ENCODE measurements at regions not wholly inside any gene's neighbourhood (a gene's known extent, or its start where the extent isn't known, plus 50 kb on each side); places are given as distances from the start of the nearest gene placed in this dataset.

DNA sequence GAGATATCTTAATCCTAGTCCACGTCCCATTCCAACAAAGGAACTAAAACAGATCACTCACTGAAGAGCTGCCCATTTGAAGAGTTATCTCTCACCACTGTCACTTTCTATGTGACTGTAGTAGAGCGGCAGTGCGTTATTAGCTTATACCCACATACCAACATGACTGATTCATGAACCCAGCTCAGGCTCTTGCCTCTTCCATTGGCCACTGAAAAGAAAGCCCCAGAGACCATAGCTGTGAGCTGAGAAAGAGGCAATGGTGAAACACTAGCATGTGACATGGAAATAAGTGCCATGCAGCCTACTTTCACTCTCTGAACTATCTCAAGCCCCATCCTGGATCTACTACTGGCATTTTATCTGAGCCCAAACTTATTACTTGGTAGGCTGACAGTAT, 151.7 kb upstream of the MOCS2 start:
- Histone ChIP-seq H3K9me3 (ENCODE audit: insufficient read depth, low read depth) (no peaks in the 10 kb centered on the region), H3K27me3 (ENCODE audit: insufficient read depth, low read depth) (no peaks in the 10 kb centered on the region), H3K4me3 (no peak overlapping the region), H3K36me3 (ENCODE audit: low read depth) (no peaks in the 10 kb centered on the region), H3K4me1 (replicated peaks; ENCODE audit: insufficient read depth) (no peaks in the 10 kb centered on the region), H3K4me2 (no peak overlapping the region), H3K9me2 (ENCODE audit: insufficient read depth) (no peaks in the 10 kb centered on the region), H4K20me1 (ENCODE audit: insufficient read depth) (no peaks in the 10 kb centered on the region), H2AFZ (no peak overlapping the region), H3K79me2 (ENCODE audit: low read depth) (no peaks in the 10 kb centered on the region), H3K27ac (no peak overlapping the region), H3F3A (ENCODE audit: insufficient read depth, low read depth) (no peaks in the 10 kb centered on the region)
- CTCF ChIA-PET, result no interaction called here
- no TSS peak for BruUV-seq (replicated peaks)
- DNase-seq, result no peak
- POLR2A ChIA-PET (ENCODE audit: unreplicated experiment), result no interaction called here
- no peak for TF ChIP-seq EZH2 (IDR thresholded peaks at IDR 0.05; ENCODE audit: low read depth)
- TF ChIP-seq, protein P1, sequence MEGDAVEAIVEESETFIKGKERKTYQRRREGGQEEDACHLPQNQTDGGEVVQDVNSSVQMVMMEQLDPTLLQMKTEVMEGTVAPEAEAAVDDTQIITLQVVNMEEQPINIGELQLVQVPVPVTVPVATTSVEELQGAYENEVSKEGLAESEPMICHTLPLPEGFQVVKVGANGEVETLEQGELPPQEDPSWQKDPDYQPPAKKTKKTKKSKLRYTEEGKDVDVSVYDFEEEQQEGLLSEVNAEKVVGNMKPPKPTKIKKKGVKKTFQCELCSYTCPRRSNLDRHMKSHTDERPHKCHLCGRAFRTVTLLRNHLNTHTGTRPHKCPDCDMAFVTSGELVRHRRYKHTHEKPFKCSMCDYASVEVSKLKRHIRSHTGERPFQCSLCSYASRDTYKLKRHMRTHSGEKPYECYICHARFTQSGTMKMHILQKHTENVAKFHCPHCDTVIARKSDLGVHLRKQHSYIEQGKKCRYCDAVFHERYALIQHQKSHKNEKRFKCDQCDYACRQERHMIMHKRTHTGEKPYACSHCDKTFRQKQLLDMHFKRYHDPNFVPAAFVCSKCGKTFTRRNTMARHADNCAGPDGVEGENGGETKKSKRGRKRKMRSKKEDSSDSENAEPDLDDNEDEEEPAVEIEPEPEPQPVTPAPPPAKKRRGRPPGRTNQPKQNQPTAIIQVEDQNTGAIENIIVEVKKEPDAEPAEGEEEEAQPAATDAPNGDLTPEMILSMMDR (conservative IDR thresholded peaks at IDR 0.05), result no peak
- intact Hi-C loops (cut with micrococcal nuclease; ENCODE audit: unreplicated experiment), result loop anchor here (5.0 kb wide), 3 partner anchors 171 to 956 kb away; no protein-coding TSS in a partner anchor

DNA sequence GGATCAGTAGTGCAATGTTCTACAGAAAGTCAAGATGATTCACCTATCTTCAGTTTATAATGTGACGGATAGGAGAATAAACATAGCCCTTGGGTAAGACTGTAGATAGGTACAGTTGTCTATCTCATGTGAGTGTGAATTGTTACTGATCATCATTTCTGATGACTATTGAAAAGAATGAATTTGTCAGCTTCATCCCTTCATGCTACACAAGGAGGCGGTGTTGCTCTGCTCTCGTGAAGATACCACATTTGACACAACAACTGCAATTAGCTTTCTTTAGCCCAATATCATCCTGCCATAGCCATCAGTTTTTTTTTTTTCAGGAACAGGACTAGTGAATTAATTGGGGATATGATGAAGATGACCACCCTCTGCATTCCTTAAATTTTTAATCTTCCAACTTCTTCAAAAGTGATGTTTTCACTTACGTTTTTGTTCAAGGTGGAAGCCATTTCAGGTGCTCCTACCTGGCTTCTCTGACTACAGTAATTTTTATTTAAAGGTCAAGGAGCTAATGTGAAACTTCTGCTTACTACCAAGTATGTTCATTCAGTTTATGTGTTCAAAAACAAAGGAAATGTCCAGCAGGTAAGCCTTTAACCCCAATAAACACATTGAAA, 152.9 kb upstream of the MOCS2 start:
- TF ChIP-seq, protein P1 (conservative IDR thresholded peaks at IDR 0.05), result peak; percentile 69
- no peak for TF ChIP-seq EZH2 (IDR thresholded peaks at IDR 0.05; ENCODE audit: low read depth)
- Histone ChIP-seq H4K20me1 (ENCODE audit: insufficient read depth) (no peaks in the 10 kb centered on the region), H3K79me2 (ENCODE audit: low read depth) (no peaks in the 10 kb centered on the region), H3K9me3 (ENCODE audit: insufficient read depth, low read depth) (no peaks in the 10 kb centered on the region), H3K27ac (no peak overlapping the region), H3K27me3 (ENCODE audit: insufficient read depth, low read depth) (no peaks in the 10 kb centered on the region), H3K4me3 (no peak overlapping the region), H2AFZ (no peak overlapping the region), H3K4me2 (no peak overlapping the region), H3K4me1 (replicated peaks; ENCODE audit: insufficient read depth) (no peaks in the 10 kb centered on the region), H3F3A (ENCODE audit: insufficient read depth, low read depth) (no peaks in the 10 kb centered on the region), H3K36me3 (ENCODE audit: low read depth) (no peaks in the 10 kb centered on the region), H3K9me2 (ENCODE audit: insufficient read depth) (no peaks in the 10 kb centered on the region)
- intact Hi-C loops (cut with micrococcal nuclease; ENCODE audit: unreplicated experiment), result loop anchor here (5.0 kb wide), 3 partner anchors 170 to 955 kb away; no protein-coding TSS in a partner anchor
- ChIA-PET CTCF (no interaction called here), POLR2A (ENCODE audit: unreplicated experiment) (no interaction called here)
- DNase-seq, result no peak
- BruUV-seq (replicated peaks), result no TSS peak

GRCh38 chr5:53263151-53263550, 153.6 kb upstream of the MOCS2 start:
- Histone ChIP-seq H4K20me1 (ENCODE audit: insufficient read depth) (no peaks in the 10 kb centered on the region), H3K9me2 (ENCODE audit: insufficient read depth) (no peaks in the 10 kb centered on the region), H3K79me2 (ENCODE audit: low read depth) (no peaks in the 10 kb centered on the region), H3K27ac (no peak overlapping the region), H3F3A (ENCODE audit: insufficient read depth, low read depth) (no peaks in the 10 kb centered on the region), H2AFZ (no peak overlapping the region), H3K36me3 (ENCODE audit: low read depth) (no peaks in the 10 kb centered on the region), H3K4me1 (replicated peaks; ENCODE audit: insufficient read depth) (no peaks in the 10 kb centered on the region), H3K4me3 (no peak overlapping the region), H3K9me3 (ENCODE audit: insufficient read depth, low read depth) (no peaks in the 10 kb centered on the region), H3K4me2 (no peak overlapping the region), H3K27me3 (ENCODE audit: insufficient read depth, low read depth) (no peaks in the 10 kb centered on the region)
- intact Hi-C loops (cut with micrococcal nuclease; ENCODE audit: unreplicated experiment), result loop anchor here (5.0 kb wide), 3 partner anchors 169 to 954 kb away; no protein-coding TSS in a partner anchor
- ChIA-PET CTCF (no interaction called here), POLR2A (ENCODE audit: unreplicated experiment) (no interaction called here)
- no peak for DNase-seq
- no TSS peak for BruUV-seq (replicated peaks)
- TF ChIP-seq EZH2 (IDR thresholded peaks at IDR 0.05; ENCODE audit: low read depth), result no peak
- TF ChIP-seq, protein P1 (conservative IDR thresholded peaks at IDR 0.05), result no peak

Measured in PC-9 (cell line).